ENCODE measurements at regions not wholly inside any gene's neighbourhood (a gene's known extent, or its start where the extent isn't known, plus 50 kb on each side); places are given as distances from the start of the nearest gene placed in this dataset.

- Histone ChIP-seq H3K27me3 (no peaks in the 10 kb centered on the region), H3K4me1 (no peaks in the 10 kb centered on the region), H3K4me3 (no peak overlapping the region), H3K27ac (no peak overlapping the region), H3K9me3 (peaks cover 0 to 10% of the 10 kb centered on the region in 2 donors), H3K36me3 (no peaks in the 10 kb centered on the region)
- DNase-seq (ENCODE audit: low spot score) = no peak
- TF ChIP-seq, protein P1, sequence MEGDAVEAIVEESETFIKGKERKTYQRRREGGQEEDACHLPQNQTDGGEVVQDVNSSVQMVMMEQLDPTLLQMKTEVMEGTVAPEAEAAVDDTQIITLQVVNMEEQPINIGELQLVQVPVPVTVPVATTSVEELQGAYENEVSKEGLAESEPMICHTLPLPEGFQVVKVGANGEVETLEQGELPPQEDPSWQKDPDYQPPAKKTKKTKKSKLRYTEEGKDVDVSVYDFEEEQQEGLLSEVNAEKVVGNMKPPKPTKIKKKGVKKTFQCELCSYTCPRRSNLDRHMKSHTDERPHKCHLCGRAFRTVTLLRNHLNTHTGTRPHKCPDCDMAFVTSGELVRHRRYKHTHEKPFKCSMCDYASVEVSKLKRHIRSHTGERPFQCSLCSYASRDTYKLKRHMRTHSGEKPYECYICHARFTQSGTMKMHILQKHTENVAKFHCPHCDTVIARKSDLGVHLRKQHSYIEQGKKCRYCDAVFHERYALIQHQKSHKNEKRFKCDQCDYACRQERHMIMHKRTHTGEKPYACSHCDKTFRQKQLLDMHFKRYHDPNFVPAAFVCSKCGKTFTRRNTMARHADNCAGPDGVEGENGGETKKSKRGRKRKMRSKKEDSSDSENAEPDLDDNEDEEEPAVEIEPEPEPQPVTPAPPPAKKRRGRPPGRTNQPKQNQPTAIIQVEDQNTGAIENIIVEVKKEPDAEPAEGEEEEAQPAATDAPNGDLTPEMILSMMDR (IDR thresholded peaks at IDR 0.05) = no peak
Observed at GRCh38 chr1:219114014-219114413, 59.7 kb upstream of the LYPLAL1 start.

DNA sequence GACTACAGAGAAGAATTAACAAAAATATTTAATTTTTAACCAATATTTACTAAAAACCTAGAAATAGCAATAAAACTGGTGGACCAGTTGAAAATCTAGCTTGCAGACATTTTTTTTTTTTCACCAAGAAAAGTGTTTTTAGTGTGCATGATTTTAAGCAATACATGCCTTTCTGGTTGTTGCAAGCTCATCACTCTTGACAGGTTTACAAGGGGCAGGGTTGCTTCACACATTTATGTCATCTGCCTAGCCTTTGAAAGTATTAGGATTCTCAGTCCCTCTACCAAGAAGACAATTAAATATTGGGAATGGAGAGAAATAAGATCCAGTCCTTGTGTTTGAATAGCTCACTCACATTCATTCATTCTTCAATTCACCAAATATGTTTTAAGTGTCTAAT is 53.8 kb upstream of the LYPLAL1 start:
- TF ChIP-seq, protein P1 (IDR thresholded peaks at IDR 0.05) = no peak
- H3K36me3 ChIP-seq = no peaks in the 10 kb centered on the region
- H3K4me1 ChIP-seq = no peaks in the 10 kb centered on the region
- no peak overlapping the region for H3K27ac ChIP-seq
- H3K27me3 ChIP-seq = no peaks in the 10 kb centered on the region
- H3K9me3 ChIP-seq = no peaks in the 10 kb centered on the region
- no peak overlapping the region for H3K4me3 ChIP-seq
- DNase-seq (ENCODE audit: low spot score) = no peak

DNA sequence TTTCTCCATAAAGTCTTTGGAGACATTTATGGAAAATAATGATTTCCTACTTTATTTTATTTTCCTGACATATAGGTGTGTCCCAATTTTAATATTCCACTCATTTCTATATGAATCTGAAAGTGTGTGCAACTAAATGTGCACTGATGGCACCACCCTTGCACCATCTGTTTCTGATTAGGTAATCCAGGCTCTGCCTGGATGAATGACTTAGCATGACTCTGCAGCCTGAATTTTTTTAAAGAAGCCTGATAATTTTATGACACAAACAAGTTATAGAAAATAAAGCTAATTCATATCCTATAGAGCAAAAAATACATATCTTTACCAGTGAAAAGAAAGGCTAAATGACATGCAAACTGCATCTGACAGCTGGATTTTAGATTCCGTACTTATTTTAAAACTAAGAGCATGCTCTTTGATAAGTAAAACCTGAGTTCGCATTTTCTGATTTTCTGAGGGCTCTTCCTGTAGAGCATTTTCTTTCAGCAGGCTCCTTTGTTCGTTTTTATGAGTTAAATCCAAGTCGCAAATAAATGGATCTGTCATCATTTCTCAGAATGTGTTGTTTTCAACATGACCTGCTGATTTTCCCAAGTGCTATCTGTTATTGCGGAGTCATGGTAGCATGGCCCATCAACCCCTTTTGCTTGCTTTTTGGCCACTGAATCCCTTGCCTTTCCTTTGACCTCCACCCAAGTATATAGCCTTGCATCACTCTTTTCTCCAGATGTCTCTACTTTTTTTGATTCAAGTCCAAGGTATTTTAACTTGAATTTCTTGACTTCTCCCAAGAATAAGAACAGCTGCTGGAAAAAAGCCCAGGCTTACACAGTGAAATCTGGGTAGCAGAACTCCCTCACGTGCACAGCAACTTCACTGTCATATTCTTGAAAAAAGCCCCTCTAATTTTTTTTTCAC is 52.8 kb upstream of the LYPLAL1 start:
- Histone ChIP-seq H3K27me3 (no peaks in the 10 kb centered on the region), H3K4me3 (no peak overlapping the region), H3K36me3 (no peaks in the 10 kb centered on the region), H3K9me3 (no peaks in the 10 kb centered on the region), H3K27ac (peak overlapping the region in 1 of 2 donors; percentile 28), H3K4me1 (peaks cover 0 to 2% of the 10 kb centered on the region in 2 donors)
- TF ChIP-seq, protein P1 (IDR thresholded peaks at IDR 0.05) = no peak
- DNase-seq (ENCODE audit: low spot score) = peak; percentile 59

- DNase-seq (ENCODE audit: low spot score) = no peak
Observed at GRCh38 chr1:219121679-219122078, 52.0 kb upstream of the LYPLAL1 start.

DNA sequence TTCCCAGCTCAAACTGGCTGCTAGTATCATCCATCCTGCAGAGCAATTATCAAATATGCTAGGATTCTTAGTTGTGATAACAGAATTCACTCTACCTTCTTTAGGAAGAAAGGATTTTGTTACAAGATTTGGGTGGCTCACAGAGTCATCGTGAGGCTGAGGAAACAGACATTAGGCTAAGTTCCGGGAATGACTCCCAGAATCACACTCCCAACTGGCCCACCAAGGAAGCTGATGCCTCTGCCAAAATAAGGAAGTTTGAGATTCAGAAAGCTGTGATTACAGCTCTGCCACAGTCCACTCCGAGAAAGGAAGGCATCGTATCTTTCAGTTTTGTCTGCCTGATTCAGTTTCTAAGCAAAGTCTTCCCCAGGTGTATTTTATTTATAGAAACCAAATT is 50.6 kb upstream of the LYPLAL1 start:
- peaks cover 0 to 12% of the 10 kb centered on the region in 2 donors for H3K4me1 ChIP-seq
- H3K27ac ChIP-seq = peak overlapping the region in 1 of 2 donors; percentile 13
- TF ChIP-seq, protein P1 (IDR thresholded peaks at IDR 0.05) = no peak
- no peak overlapping the region for H3K4me3 ChIP-seq
- H3K9me3 ChIP-seq = no peaks in the 10 kb centered on the region
- no peak for DNase-seq (ENCODE audit: low spot score)
- H3K36me3 ChIP-seq = no peaks in the 10 kb centered on the region
- H3K27me3 ChIP-seq = no peaks in the 10 kb centered on the region

More at GRCh38 chr1:219121679-219122078, 52.0 kb upstream of the LYPLAL1 start:
- Histone ChIP-seq H3K9me3 (no peaks in the 10 kb centered on the region), H3K27ac (no peak overlapping the region), H3K36me3 (no peaks in the 10 kb centered on the region), H3K4me3 (no peak overlapping the region), H3K27me3 (no peaks in the 10 kb centered on the region), H3K4me1 (peaks cover 0 to 9% of the 10 kb centered on the region in 2 donors)
- TF ChIP-seq, protein P1 (IDR thresholded peaks at IDR 0.05) = no peak
